Right atrium auricular region (tissue), 2 donors: ENCODE measurements at regions not wholly inside any gene's neighbourhood (a gene's known extent, or its start where the extent isn't known, plus 50 kb on each side); places are given as distances from the start of the nearest gene placed in this dataset.

Experiments
- DNase-seq: peaks from one replicate; pipeline ENCODE4 v3.0.0-alpha.2; 2019; ENCODE audit warnings: low spot score
- H3K27ac ChIP-seq, 2 donors: fragments of 200-600 bp; sonication (generic); 1 replicate in 1 of 2; 2 replicates in 1 of 2; pipeline ENCODE4 v1.5.1; 2016 to 2019
- H3K27me3 ChIP-seq, 2 donors: fragments of 200-600 bp; sonication (generic); one replicate each; pipeline versions ENCODE4 v1.5.1 to v1.6.0; 2017 to 2019
- H3K36me3 ChIP-seq: fragments of 200-600 bp; sonication (generic); one replicate; pipeline ENCODE4 v1.5.1; 2016
- H3K4me1 ChIP-seq, 2 donors: fragments of 200-600 bp; sonication (generic); one replicate each; pipeline versions ENCODE4 v1.5.1 to v1.6.0; 2017 to 2019
- H3K4me3 ChIP-seq, 2 donors: fragments of 200-600 bp; sonication (generic); 1 replicate in 1 of 2; 2 replicates in 1 of 2; pipeline ENCODE4 v1.5.1; 2017 to 2019; ENCODE audit warnings: mild to moderate bottlenecking in 1 of 2, moderate library complexity in 1 of 2
- H3K9me3 ChIP-seq, 2 donors: fragments of 200-600 bp; sonication (generic); one replicate each; pipeline ENCODE4 v1.5.1; 2019
- TF ChIP-seq, protein P1 (sequence below), 2 donors: fragments of 200-600 bp; sonication (generic); IDR thresholded peaks; one replicate each; pipeline ENCODE4 v1.5.1; 2019; ENCODE audit warnings: antibody characterized with exemption in 2 of 2

DNA sequence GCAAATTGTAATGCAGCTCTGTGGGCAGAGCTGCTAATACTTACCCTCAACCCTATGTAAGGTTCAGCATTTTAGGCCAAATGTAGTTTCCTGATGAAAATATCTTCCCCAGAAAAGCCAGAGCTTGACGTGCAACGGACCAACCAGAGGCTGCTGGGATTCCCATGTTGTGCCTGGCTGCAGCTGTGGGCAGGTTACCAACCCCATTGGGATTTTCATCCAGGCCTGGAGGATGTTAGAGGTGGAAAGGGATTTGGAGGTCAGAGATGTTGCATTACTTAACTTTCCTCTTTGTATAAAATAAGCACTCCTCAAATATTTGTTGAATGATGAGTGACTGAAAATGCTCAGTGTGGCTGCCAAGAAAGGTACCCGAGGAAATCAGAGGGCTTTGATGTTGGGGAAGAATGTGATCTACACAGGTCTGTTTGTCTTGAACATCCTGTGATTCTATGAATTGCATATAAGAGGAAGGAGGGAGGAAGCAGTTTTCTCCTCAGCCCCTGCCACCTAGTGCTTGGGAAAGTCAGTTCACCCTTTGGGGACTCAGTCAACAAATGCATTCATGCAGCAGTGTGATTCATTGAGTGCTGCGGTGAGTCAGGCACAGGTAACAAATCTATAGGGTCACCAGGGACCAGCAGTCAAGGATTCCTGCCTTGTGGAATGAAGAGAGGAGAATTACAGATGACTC lies 487.2 kb downstream of the RPS24 start:
- Histone ChIP-seq H3K27me3 (no peaks in the 10 kb centered on the region), H3K9me3 (no peaks in the 10 kb centered on the region), H3K36me3 (no peaks in the 10 kb centered on the region), H3K27ac (no peak overlapping the region), H3K4me3 (no peak overlapping the region), H3K4me1 (no peaks in the 10 kb centered on the region)
- no peak for DNase-seq
- TF ChIP-seq, protein P1, sequence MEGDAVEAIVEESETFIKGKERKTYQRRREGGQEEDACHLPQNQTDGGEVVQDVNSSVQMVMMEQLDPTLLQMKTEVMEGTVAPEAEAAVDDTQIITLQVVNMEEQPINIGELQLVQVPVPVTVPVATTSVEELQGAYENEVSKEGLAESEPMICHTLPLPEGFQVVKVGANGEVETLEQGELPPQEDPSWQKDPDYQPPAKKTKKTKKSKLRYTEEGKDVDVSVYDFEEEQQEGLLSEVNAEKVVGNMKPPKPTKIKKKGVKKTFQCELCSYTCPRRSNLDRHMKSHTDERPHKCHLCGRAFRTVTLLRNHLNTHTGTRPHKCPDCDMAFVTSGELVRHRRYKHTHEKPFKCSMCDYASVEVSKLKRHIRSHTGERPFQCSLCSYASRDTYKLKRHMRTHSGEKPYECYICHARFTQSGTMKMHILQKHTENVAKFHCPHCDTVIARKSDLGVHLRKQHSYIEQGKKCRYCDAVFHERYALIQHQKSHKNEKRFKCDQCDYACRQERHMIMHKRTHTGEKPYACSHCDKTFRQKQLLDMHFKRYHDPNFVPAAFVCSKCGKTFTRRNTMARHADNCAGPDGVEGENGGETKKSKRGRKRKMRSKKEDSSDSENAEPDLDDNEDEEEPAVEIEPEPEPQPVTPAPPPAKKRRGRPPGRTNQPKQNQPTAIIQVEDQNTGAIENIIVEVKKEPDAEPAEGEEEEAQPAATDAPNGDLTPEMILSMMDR (IDR thresholded peaks at IDR 0.05) = peak in 1 of 2 donors; percentile 16

- Histone ChIP-seq H3K27ac (no peak overlapping the region), H3K9me3 (no peaks in the 10 kb centered on the region), H3K27me3 (no peaks in the 10 kb centered on the region), H3K4me1 (no peaks in the 10 kb centered on the region), H3K36me3 (no peaks in the 10 kb centered on the region), H3K4me3 (no peak overlapping the region)
- DNase-seq = no peak
- TF ChIP-seq, protein P1 (IDR thresholded peaks at IDR 0.05) = no peak
Observed at GRCh38 chr10:78523453-78523852, 489.8 kb downstream of the RPS24 start.

- H3K27me3 ChIP-seq = no peaks in the 10 kb centered on the region
- TF ChIP-seq, protein P1 (IDR thresholded peaks at IDR 0.05) = no peak
- H3K4me3 ChIP-seq = no peak overlapping the region
- no peaks in the 10 kb centered on the region for H3K4me1 ChIP-seq
- no peaks in the 10 kb centered on the region for H3K9me3 ChIP-seq
- no peaks in the 10 kb centered on the region for H3K36me3 ChIP-seq
- DNase-seq = no peak
- no peak overlapping the region for H3K27ac ChIP-seq
Observed at GRCh38 chr10:78524342-78524741, 490.7 kb downstream of the RPS24 start.

DNA sequence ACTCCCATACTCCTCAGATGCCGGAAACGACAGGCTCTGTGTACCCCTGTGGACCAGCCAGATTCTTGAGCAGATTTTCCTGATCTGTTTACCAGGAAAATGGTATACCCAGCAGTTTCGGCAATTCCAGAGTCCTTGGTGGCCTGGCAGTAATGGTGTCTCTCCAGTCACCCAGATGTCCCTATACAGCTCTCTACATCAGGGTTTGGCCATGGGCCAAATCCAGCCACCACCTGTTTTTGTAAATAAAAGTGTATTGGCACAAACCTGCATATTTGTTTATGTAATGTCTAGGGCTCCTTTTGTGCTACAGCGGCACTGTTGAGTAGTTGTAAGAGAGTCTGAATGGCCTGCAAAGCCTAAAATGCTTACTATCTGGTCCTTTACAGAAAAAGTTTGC lies 491.3 kb downstream of the RPS24 start:
- Histone ChIP-seq H3K27ac (no peak overlapping the region), H3K9me3 (no peaks in the 10 kb centered on the region), H3K4me1 (no peaks in the 10 kb centered on the region), H3K27me3 (no peaks in the 10 kb centered on the region), H3K36me3 (no peaks in the 10 kb centered on the region), H3K4me3 (no peak overlapping the region)
- TF ChIP-seq, protein P1 (IDR thresholded peaks at IDR 0.05) = no peak
- DNase-seq = peak; percentile 55

DNA sequence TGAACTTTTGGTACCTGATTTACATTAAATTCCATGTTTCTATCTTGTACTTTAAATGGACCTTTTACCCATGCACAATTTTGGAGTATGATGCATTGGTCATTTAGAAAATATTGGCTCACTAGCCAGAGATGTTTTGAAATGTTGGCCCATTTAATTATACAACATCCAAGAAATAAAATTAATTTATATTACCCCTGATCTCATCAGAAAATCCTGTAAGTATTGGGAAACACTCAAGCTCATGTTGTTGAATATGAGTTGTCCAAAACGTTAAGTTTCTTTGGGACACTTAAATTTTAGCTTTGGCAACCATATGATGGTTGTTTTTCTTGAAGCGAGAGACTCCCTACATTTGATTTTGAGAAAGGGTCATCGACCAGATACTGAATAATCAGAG lies 492.7 kb downstream of the RPS24 start:
- no peak for DNase-seq
- Histone ChIP-seq H3K27ac (no peak overlapping the region), H3K27me3 (no peaks in the 10 kb centered on the region), H3K36me3 (no peaks in the 10 kb centered on the region), H3K4me1 (no peaks in the 10 kb centered on the region), H3K9me3 (no peaks in the 10 kb centered on the region), H3K4me3 (no peak overlapping the region)
- TF ChIP-seq, protein P1 (IDR thresholded peaks at IDR 0.05) = no peak

GRCh38 chr10:78527296-78527695 lies 493.6 kb downstream of the RPS24 start:
- no peaks in the 10 kb centered on the region for H3K9me3 ChIP-seq
- H3K4me3 ChIP-seq = no peak overlapping the region
- no peaks in the 10 kb centered on the region for H3K27me3 ChIP-seq
- no peak for DNase-seq
- TF ChIP-seq, protein P1 (IDR thresholded peaks at IDR 0.05) = no peak
- H3K27ac ChIP-seq = no peak overlapping the region
- H3K36me3 ChIP-seq = no peaks in the 10 kb centered on the region
- no peaks in the 10 kb centered on the region for H3K4me1 ChIP-seq
